Uterus (tissue), 3 donors: ENCODE measurements at regions not wholly inside any gene's neighbourhood (a gene's known extent, or its start where the extent isn't known, plus 50 kb on each side); places are given as distances from the start of the nearest gene placed in this dataset.

ENCODE experiments used
- DNase-seq, 2 donors: peaks; one replicate each; pipeline ENCODE4 v3.0.0-alpha.2; 2019 to 2020
- H3K27ac ChIP-seq, 2 donors: fragments of 200-600 bp; sonication (generic); 1 replicate in 1 of 2; 2 replicates in 1 of 2; pipeline ENCODE4 v1.5.1; 2016 to 2018
- H3K27me3 ChIP-seq, 2 donors: fragments of 200-600 bp; sonication (generic); one replicate each; pipeline ENCODE4 v1.5.1; 2018 to 2019; ENCODE audit warnings: control low read depth in 1 of 2
- H3K36me3 ChIP-seq, 2 donors: fragments of 200-600 bp; sonication (generic); one replicate each; pipeline ENCODE4 v1.5.1; 2019; ENCODE audit warnings: control low read depth in 1 of 2
- H3K4me1 ChIP-seq, 2 donors: fragments of 200-600 bp; sonication (generic); one replicate each; pipeline ENCODE4 v1.5.1; 2018 to 2019; ENCODE audit warnings: control low read depth in 1 of 2
- H3K4me3 ChIP-seq, 2 donors: fragments of 200-600 bp; sonication (generic); 1 replicate in 1 of 2; 2 replicates in 1 of 2; pipeline ENCODE4 v1.5.1; 2018 to 2019; ENCODE audit warnings: mild to moderate bottlenecking in 1 of 2
- H3K9me3 ChIP-seq, 2 donors: fragments of 200-600 bp; sonication (generic); one replicate each; pipeline ENCODE4 v1.5.1; 2019; ENCODE audit warnings: control low read depth in 1 of 2
- POLR2A ChIP-seq, 2 donors: fragments of 450-650 bp; IDR thresholded peaks; one replicate each; pipeline ENCODE4 v1.6.1; 2016; ENCODE audit warnings: antibody characterized with exemption in 2 of 2, mild to moderate bottlenecking in 1 of 2, moderate library complexity in 1 of 2
- intact Hi-C: fragments of 100-400 bp; cut with DNase I; formaldehyde crosslinking; loops from one replicate; pipeline ENCODE4 v1.15.1; 2023; ENCODE audit warnings: low total_unique reads
- TF ChIP-seq, protein P1 (sequence below), 4 experiments: fragments of 200-600 bp in 2 of 4; fragments of 450-650 bp in 2 of 4; sonication (generic) in 2 of 4; IDR thresholded peaks; one replicate each; pipeline ENCODE4 v1.5.1; 2016 to 2019; ENCODE audit warnings: antibody characterized with exemption in 4 of 4, mild to moderate bottlenecking in 2 of 4, moderate library complexity in 1 of 4
- donor health status: DM: yes; HTN: yes; CAD: no.

DNA sequence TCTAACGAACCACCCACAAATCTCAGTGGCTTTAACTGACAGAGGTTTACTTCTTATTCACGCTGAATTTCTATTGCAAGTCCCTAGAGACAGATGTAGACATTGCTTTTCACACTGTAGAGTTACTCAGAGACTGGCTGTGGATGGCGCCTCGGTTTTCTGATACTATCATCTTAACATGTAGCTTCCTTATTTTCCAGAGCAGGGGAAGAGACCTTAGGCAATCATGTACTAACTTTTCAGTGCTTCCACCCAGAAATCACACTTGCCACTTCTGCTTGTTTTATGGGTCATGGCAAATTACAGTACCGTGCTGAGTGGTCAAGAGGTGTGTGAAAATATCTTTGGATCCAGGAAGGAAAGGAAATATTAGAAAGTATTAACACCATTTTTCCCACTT is 65.4 kb downstream of the MAF start:
- intact Hi-C loops = no loop called here
- H3K27me3 ChIP-seq = no peaks in the 10 kb centered on the region
- H3K36me3 ChIP-seq = no peaks in the 10 kb centered on the region
- no peak overlapping the region for H3K4me3 ChIP-seq
- no peak overlapping the region for H3K27ac ChIP-seq
- H3K9me3 ChIP-seq = no peaks in the 10 kb centered on the region
- TF ChIP-seq, protein P1, sequence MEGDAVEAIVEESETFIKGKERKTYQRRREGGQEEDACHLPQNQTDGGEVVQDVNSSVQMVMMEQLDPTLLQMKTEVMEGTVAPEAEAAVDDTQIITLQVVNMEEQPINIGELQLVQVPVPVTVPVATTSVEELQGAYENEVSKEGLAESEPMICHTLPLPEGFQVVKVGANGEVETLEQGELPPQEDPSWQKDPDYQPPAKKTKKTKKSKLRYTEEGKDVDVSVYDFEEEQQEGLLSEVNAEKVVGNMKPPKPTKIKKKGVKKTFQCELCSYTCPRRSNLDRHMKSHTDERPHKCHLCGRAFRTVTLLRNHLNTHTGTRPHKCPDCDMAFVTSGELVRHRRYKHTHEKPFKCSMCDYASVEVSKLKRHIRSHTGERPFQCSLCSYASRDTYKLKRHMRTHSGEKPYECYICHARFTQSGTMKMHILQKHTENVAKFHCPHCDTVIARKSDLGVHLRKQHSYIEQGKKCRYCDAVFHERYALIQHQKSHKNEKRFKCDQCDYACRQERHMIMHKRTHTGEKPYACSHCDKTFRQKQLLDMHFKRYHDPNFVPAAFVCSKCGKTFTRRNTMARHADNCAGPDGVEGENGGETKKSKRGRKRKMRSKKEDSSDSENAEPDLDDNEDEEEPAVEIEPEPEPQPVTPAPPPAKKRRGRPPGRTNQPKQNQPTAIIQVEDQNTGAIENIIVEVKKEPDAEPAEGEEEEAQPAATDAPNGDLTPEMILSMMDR (IDR thresholded peaks at IDR 0.05) = no peak
- no peak for TF ChIP-seq POLR2A (IDR thresholded peaks at IDR 0.05)
- no peak for DNase-seq
- no peaks in the 10 kb centered on the region for H3K4me1 ChIP-seq

- H3K36me3 ChIP-seq = no peaks in the 10 kb centered on the region
- H3K27ac ChIP-seq = no peak overlapping the region
- intact Hi-C loops = no loop called here
- H3K4me3 ChIP-seq = no peak overlapping the region
- no peaks in the 10 kb centered on the region for H3K4me1 ChIP-seq
- H3K27me3 ChIP-seq = no peaks in the 10 kb centered on the region
- H3K9me3 ChIP-seq = no peaks in the 10 kb centered on the region
- no peak for TF ChIP-seq POLR2A (IDR thresholded peaks at IDR 0.05)
- TF ChIP-seq, protein P1 (IDR thresholded peaks at IDR 0.05) = no peak
- no peak for DNase-seq
Observed at GRCh38 chr16:79534143-79534542, 66.4 kb downstream of the MAF start.

DNA sequence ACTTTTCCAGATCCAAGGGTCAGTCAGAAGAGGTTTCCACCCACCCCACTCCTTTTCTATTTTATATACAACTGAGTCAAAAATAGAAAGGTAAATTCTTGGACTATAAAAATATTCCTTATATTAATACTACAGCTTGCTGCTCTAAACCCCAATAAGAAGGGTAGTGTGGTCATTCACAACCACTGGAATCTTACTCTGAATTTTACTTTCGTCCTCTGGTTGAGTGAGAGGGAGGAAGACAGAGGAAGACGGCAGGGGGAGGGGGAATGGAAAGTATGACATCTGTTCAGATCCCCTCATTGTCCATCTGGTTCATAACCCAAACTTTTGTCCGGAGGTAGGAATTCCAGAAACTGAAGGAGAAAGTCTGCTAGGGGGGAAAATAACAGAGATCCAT is 67.2 kb downstream of the MAF start:
- no peak for DNase-seq
- intact Hi-C loops = no loop called here
- Histone ChIP-seq H3K27me3 (no peaks in the 10 kb centered on the region), H3K27ac (no peak overlapping the region), H3K9me3 (no peaks in the 10 kb centered on the region), H3K4me3 (no peak overlapping the region), H3K36me3 (no peaks in the 10 kb centered on the region), H3K4me1 (peaks cover 0 to 4% of the 10 kb centered on the region in 2 donors)
- TF ChIP-seq POLR2A (IDR thresholded peaks at IDR 0.05) = no peak
- TF ChIP-seq, protein P1 (IDR thresholded peaks at IDR 0.05) = no peak

- DNase-seq = no peak
- no peaks in the 10 kb centered on the region for H3K36me3 ChIP-seq
- peaks cover 0 to 4% of the 10 kb centered on the region in 2 donors for H3K4me1 ChIP-seq
- no peaks in the 10 kb centered on the region for H3K9me3 ChIP-seq
- intact Hi-C loops = no loop called here
- H3K4me3 ChIP-seq = no peak overlapping the region
- TF ChIP-seq, protein P1 (IDR thresholded peaks at IDR 0.05) = no peak
- TF ChIP-seq POLR2A (IDR thresholded peaks at IDR 0.05) = no peak
- H3K27me3 ChIP-seq = no peaks in the 10 kb centered on the region
- no peak overlapping the region for H3K27ac ChIP-seq
Observed at GRCh38 chr16:79532785-79533184, 67.8 kb downstream of the MAF start.

- no peaks in the 10 kb centered on the region for H3K27me3 ChIP-seq
- TF ChIP-seq, protein P1 (IDR thresholded peaks at IDR 0.05) = no peak
- TF ChIP-seq POLR2A (IDR thresholded peaks at IDR 0.05) = no peak
- no peak for DNase-seq
- H3K36me3 ChIP-seq = no peaks in the 10 kb centered on the region
- H3K4me1 ChIP-seq = peaks cover 0 to 4% of the 10 kb centered on the region in 2 donors
- no peak overlapping the region for H3K27ac ChIP-seq
- H3K9me3 ChIP-seq = no peaks in the 10 kb centered on the region
- no peak overlapping the region for H3K4me3 ChIP-seq
- intact Hi-C loops = no loop called here
Observed at GRCh38 chr16:79532273-79532672, 68.3 kb downstream of the MAF start.
